Colonic mucosa (tissue), 4 donors: ENCODE measurements at regions not wholly inside any gene's neighbourhood (a gene's known extent, or its start where the extent isn't known, plus 50 kb on each side); places are given as distances from the start of the nearest gene placed in this dataset.
A peak's percentile ranks its signal among the peaks of the same experiment; 100 is the strongest.

ENCODE experiments used
- DNase-seq: peaks from one replicate; pipeline ENCODE4 v3.0.0-alpha.2; 2020
- H3K27ac ChIP-seq: fragments of 200-600 bp; one replicate; pipeline ENCODE4 v1.8.0; 2021
- H3K27me3 ChIP-seq: fragments of 200-600 bp; one replicate; pipeline ENCODE4 v1.8.0; 2021
- H3K36me3 ChIP-seq: fragments of 200-600 bp; one replicate; pipeline ENCODE4 v1.8.0; 2021
- H3K4me1 ChIP-seq: fragments of 200-600 bp; one replicate; pipeline ENCODE4 v1.8.0; 2021; ENCODE audit warnings: mild to moderate bottlenecking
- H3K4me3 ChIP-seq: fragments of 200-600 bp; one replicate; pipeline ENCODE4 v1.8.0; 2021
- H3K9ac ChIP-seq, 2 donors: one replicate each; pipeline ENCODE4 v1.7.0; 2013; ENCODE audit warnings: control low read depth in 2 of 2, low read depth in 2 of 2, low read length in 2 of 2
- H3K9me3 ChIP-seq: fragments of 200-600 bp; one replicate; pipeline ENCODE4 v1.8.0; 2021
- CTCF ChIP-seq: fragments of 200-600 bp; IDR thresholded peaks from one replicate; pipeline ENCODE4 v1.8.0; 2022; ENCODE audit warnings: antibody characterized with exemption, mild to moderate bottlenecking
- intact Hi-C: fragments of 100-400 bp; cut with DNase I; formaldehyde crosslinking; loops from one replicate; pipeline ENCODE4 v1.14.1; 2022
- donor health status: healthy.
- donor health status: DM: no; HTN: no; CAD: no.
- donor health status: DM: no; HTN: no; CAD: no.

GRCh38 chr15:69577397-69577796 is 124.8 kb downstream of the RPLP1 start:
- Histone ChIP-seq H3K4me3 (no peak overlapping the region), H3K27ac (no peak overlapping the region), H3K9ac (peak overlapping the region in 1 of 2 donors; percentile 43), H3K36me3 (no peaks in the 10 kb centered on the region), H3K27me3 (no peaks in the 10 kb centered on the region), H3K4me1 (peaks cover 12% of the 10 kb centered on the region), H3K9me3 (no peaks in the 10 kb centered on the region)
- no peak for TF ChIP-seq CTCF
- DNase-seq, result peak; percentile 43
- intact Hi-C loops, result loop anchor here (10.0 kb wide), 1 partner anchor 907 kb away; no protein-coding TSS in a partner anchor

- intact Hi-C loops, result loop anchor here (10.0 kb wide), 1 partner anchor 907 kb away; no protein-coding TSS in a partner anchor
- Histone ChIP-seq H3K9ac (peak overlapping the region in 1 of 2 donors; percentile 43), H3K27ac (no peak overlapping the region), H3K4me1 (peaks cover 12% of the 10 kb centered on the region), H3K27me3 (no peaks in the 10 kb centered on the region), H3K36me3 (no peaks in the 10 kb centered on the region), H3K4me3 (no peak overlapping the region), H3K9me3 (no peaks in the 10 kb centered on the region)
- TF ChIP-seq CTCF, result no peak
- DNase-seq, result no peak
Observed at GRCh38 chr15:69578252-69578651, 125.6 kb downstream of the RPLP1 start.

GRCh38 chr15:69578787-69579583 is 126.4 kb downstream of the RPLP1 start:
- intact Hi-C loops, result loop anchor here (10.0 kb wide), 1 partner anchor 906 kb away; no protein-coding TSS in a partner anchor
- no peaks in the 10 kb centered on the region for H3K27me3 ChIP-seq
- peak; percentile 91 for DNase-seq
- peaks cover 12% of the 10 kb centered on the region for H3K4me1 ChIP-seq
- no peak overlapping the region for H3K4me3 ChIP-seq
- no peaks in the 10 kb centered on the region for H3K36me3 ChIP-seq
- TF ChIP-seq CTCF, result no peak
- H3K27ac ChIP-seq, result no peak overlapping the region
- peak overlapping the region in 1 of 2 donors; percentile 43 for H3K9ac ChIP-seq
- no peaks in the 10 kb centered on the region for H3K9me3 ChIP-seq

GRCh38 chr15:69579950-69580618 is 127.5 kb downstream of the RPLP1 start:
- H3K9me3 ChIP-seq, result no peaks in the 10 kb centered on the region
- H3K4me1 ChIP-seq, result peaks cover 12% of the 10 kb centered on the region
- no peaks in the 10 kb centered on the region for H3K27me3 ChIP-seq
- no peaks in the 10 kb centered on the region for H3K36me3 ChIP-seq
- intact Hi-C loops, result loop anchor here (10.0 kb wide), 1 partner anchor 905 kb away; no protein-coding TSS in a partner anchor
- no peak overlapping the region for H3K4me3 ChIP-seq
- no peak for DNase-seq
- TF ChIP-seq CTCF, result no peak
- peak overlapping the region in 1 of 2 donors; percentile 32 for H3K9ac ChIP-seq
- H3K27ac ChIP-seq, result no peak overlapping the region

- H3K4me3 ChIP-seq, result no peak overlapping the region
- H3K9me3 ChIP-seq, result no peaks in the 10 kb centered on the region
- TF ChIP-seq CTCF, result no peak
- H3K36me3 ChIP-seq, result no peaks in the 10 kb centered on the region
- no peaks in the 10 kb centered on the region for H3K27me3 ChIP-seq
- DNase-seq, result no peak
- H3K27ac ChIP-seq, result no peak overlapping the region
- H3K4me1 ChIP-seq, result peaks cover 6% of the 10 kb centered on the region
- intact Hi-C loops, result no loop called here
- no peak overlapping the region for H3K9ac ChIP-seq
Observed at GRCh38 chr15:69583626-69584025, 131.0 kb downstream of the RPLP1 start.
